A673 (cell line): ENCODE measurements at regions not wholly inside any gene's neighbourhood (a gene's known extent, or its start where the extent isn't known, plus 50 kb on each side); places are given as distances from the start of the nearest gene placed in this dataset.

ENCODE experiments used
- BruUV-seq: library from RNA; stranded (reverse); fragments of 400-500 nt; replicated peaks from 2 replicates; lab custom pipeline; 2021; lab: Mats Ljungman, UMichigan
- CTCF ChIA-PET: fragments of 300-600 bp; sonication (Branson Sonifier 250); formaldehyde crosslinking; loops from one replicate; lab custom pipeline; 2022; ENCODE audit warnings: antibody characterized with exemption; lab: Charles Lee
- POLR2A ChIA-PET: fragments of 300-600 bp; sonication (Branson Sonifier 250); formaldehyde crosslinking; loops from one replicate; lab custom pipeline; 2022; ENCODE audit warnings: antibody characterized with exemption; ENCODE audit not compliant: low non-redundant PET; lab: Charles Lee
- DNase-seq: peaks from one replicate; pipeline ENCODE4 v3.0.0-alpha.2; 2015; ENCODE audit warnings: low spot score
- H3K27ac ChIP-seq: fragments of 200-600 bp; sonication (generic); 2 replicates; pipeline ENCODE4 v1.5.1; 2016; ENCODE audit warnings: mixed run types, low read depth, mild to moderate bottlenecking, mixed read lengths, antibody characterized with exemption, low read length; ENCODE audit not compliant: poor library complexity, severe bottlenecking
- H3K27me3 ChIP-seq: fragments of 200-600 bp; sonication (generic); replicated peaks from 2 replicates; pipeline ENCODE4 v1.6.1; 2017; ENCODE audit warnings: mixed run types, low read depth, mild to moderate bottlenecking, mixed read lengths, antibody characterized with exemption, low read length; ENCODE audit not compliant: insufficient read depth, poor library complexity
- H3K36me3 ChIP-seq: fragments of 200-600 bp; sonication (generic); 2 replicates; pipeline ENCODE4 v1.6.1; 2016; ENCODE audit warnings: mixed run types, mild to moderate bottlenecking, mixed read lengths, antibody characterized with exemption, low read length; ENCODE audit not compliant: insufficient read depth, poor library complexity, severe bottlenecking
- H3K4me1 ChIP-seq: fragments of 200-600 bp; sonication (generic); 2 replicates; pipeline ENCODE4 v1.6.1; 2017; ENCODE audit warnings: mixed run types, mild to moderate bottlenecking, mixed read lengths, antibody characterized with exemption, low read length; ENCODE audit not compliant: insufficient read depth, poor library complexity, severe bottlenecking
- H3K4me3 ChIP-seq: fragments of 200-600 bp; sonication (generic); 2 replicates; pipeline ENCODE4 v1.5.1; 2016; ENCODE audit warnings: low read depth, mixed run types, mild to moderate bottlenecking, mixed read lengths, low read length; ENCODE audit not compliant: poor library complexity, severe bottlenecking
- H3K9me3 ChIP-seq: fragments of 200-600 bp; sonication (generic); 2 replicates; pipeline ENCODE4 v1.6.1; 2016; ENCODE audit warnings: mixed run types, low read depth, mild to moderate bottlenecking, mixed read lengths, antibody characterized with exemption, low read length; ENCODE audit not compliant: poor library complexity, severe bottlenecking
- EZH2 ChIP-seq: fragments of 200-600 bp; sonication (generic); IDR thresholded peaks from 2 replicates; pipeline ENCODE4 v1.6.1; 2017; ENCODE audit warnings: borderline replicate concordance, low read depth, mild to moderate bottlenecking, mixed read lengths, antibody characterized with exemption, low read length; ENCODE audit not compliant: poor library complexity, severe bottlenecking
- intact Hi-C: fragments of 100-400 bp; cut with micrococcal nuclease; formaldehyde crosslinking; loops from one replicate; pipeline ENCODE4 v1.10.0; 2022; ENCODE audit not compliant: unreplicated experiment
- TF ChIP-seq, protein P1 (sequence below): fragments of 300-800, 200-600 bp; sonication (generic); conservative IDR thresholded peaks from 2 replicates; pipeline ENCODE4 v1.5.1; 2017; ENCODE audit warnings: low read depth, mild to moderate bottlenecking, antibody characterized with exemption, low read length, moderate library complexity, mixed read lengths

DNA sequence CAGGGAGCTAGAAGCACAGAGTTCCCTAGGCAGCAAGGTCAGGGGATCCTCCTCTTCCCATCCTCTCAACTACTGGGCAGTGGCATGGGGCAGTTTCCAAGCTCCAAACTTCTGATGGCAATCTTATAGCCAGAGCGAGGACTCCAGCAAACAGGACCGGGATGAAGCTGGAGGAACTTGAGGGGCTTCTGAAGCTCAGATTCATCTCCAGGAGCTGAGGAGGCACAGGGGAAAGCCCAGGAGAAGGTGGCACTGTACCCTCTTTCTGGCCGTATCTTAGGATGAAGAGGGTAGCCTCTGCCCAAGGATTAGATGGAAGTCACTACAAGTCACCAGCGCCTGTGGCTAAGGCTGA, 50.0 kb upstream of the RPL38 start:
- Histone ChIP-seq H3K9me3 (no peaks in the 10 kb centered on the region), H3K36me3 (no peaks in the 10 kb centered on the region), H3K4me1 (no peaks in the 10 kb centered on the region), H3K27me3 (no peaks in the 10 kb centered on the region), H3K27ac (no peak overlapping the region), H3K4me3 (no peak overlapping the region)
- POLR2A ChIA-PET = no interaction called here
- intact Hi-C loops = no loop called here
- TF ChIP-seq, protein P1, sequence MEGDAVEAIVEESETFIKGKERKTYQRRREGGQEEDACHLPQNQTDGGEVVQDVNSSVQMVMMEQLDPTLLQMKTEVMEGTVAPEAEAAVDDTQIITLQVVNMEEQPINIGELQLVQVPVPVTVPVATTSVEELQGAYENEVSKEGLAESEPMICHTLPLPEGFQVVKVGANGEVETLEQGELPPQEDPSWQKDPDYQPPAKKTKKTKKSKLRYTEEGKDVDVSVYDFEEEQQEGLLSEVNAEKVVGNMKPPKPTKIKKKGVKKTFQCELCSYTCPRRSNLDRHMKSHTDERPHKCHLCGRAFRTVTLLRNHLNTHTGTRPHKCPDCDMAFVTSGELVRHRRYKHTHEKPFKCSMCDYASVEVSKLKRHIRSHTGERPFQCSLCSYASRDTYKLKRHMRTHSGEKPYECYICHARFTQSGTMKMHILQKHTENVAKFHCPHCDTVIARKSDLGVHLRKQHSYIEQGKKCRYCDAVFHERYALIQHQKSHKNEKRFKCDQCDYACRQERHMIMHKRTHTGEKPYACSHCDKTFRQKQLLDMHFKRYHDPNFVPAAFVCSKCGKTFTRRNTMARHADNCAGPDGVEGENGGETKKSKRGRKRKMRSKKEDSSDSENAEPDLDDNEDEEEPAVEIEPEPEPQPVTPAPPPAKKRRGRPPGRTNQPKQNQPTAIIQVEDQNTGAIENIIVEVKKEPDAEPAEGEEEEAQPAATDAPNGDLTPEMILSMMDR = no peak
- no peak for TF ChIP-seq EZH2
- CTCF ChIA-PET = no interaction called here
- no peak for DNase-seq
- BruUV-seq = no TSS peak
